PFSK-1 (cell line): ENCODE measurements at regions not wholly inside any gene's neighbourhood (a gene's known extent, or its start where the extent isn't known, plus 50 kb on each side); places are given as distances from the start of the nearest gene placed in this dataset.

Source experiments
- FOXP2 ChIP-seq: optimal IDR thresholded peaks from 2 replicates; pipeline ENCODE3; 2011; ENCODE audit warnings: borderline replicate concordance, control low read depth, inconsistent platforms; ENCODE audit not compliant: insufficient read depth; ENCODE audit errors: extremely low read length, extremely low read depth
- POLR2AphosphoS5 ChIP-seq: IDR thresholded peaks from 2 replicates; pipeline ENCODE4 v1.6.1; 2012; ENCODE audit warnings: low read depth, mild to moderate bottlenecking, control low read depth, low read length, moderate library complexity
- REST ChIP-seq, 2 experiments: IDR thresholded peaks; 2 replicates each; pipeline versions ENCODE4 v1.6.1 to v1.8.0; 2011 to 2012; ENCODE audit warnings: low read depth in 2 of 2, low read length in 2 of 2, control low read depth in 1 of 2, inconsistent platforms in 1 of 2, mild to moderate bottlenecking in 1 of 2, moderate library complexity in 1 of 2; ENCODE audit not compliant: insufficient read depth in 1 of 2
- SIN3A ChIP-seq: IDR thresholded peaks from 2 replicates; pipeline ENCODE4 v1.6.1; 2012; ENCODE audit warnings: mild to moderate bottlenecking, low read length, moderate library complexity, borderline replicate concordance; ENCODE audit not compliant: insufficient read depth
- TAF1 ChIP-seq: IDR thresholded peaks from 2 replicates; pipeline ENCODE4 v1.6.1; 2012; ENCODE audit warnings: low read length, control low read depth, borderline replicate concordance; ENCODE audit not compliant: insufficient read depth

- TF ChIP-seq FOXP2 (no peak), REST (IDR thresholded peaks at IDR 0.05; ENCODE audit: insufficient read depth in 1 of 2, low read depth in 2 of 2, low read length in 2 of 2) (no peak), TAF1 (no peak), POLR2AphosphoS5 (no peak), SIN3A (no peak)
Observed at GRCh38 chrX:20363275-20363674, 96.6 kb upstream of the RPS6KA3 start.

GRCh38 chrX:20362268-20363267 lies 95.9 kb upstream of the RPS6KA3 start:
- TF ChIP-seq TAF1: no peak
- TF ChIP-seq SIN3A: no peak
- no peak for TF ChIP-seq POLR2AphosphoS5
- TF ChIP-seq REST (IDR thresholded peaks at IDR 0.05; ENCODE audit: insufficient read depth in 1 of 2, low read depth in 2 of 2, low read length in 2 of 2): no peak
- TF ChIP-seq FOXP2: no peak

GRCh38 chrX:20361890-20362262 lies 95.2 kb upstream of the RPS6KA3 start:
- TF ChIP-seq REST (IDR thresholded peaks at IDR 0.05; ENCODE audit: insufficient read depth in 1 of 2, low read depth in 2 of 2, low read length in 2 of 2) (no peak), TAF1 (no peak), FOXP2 (no peak), POLR2AphosphoS5 (no peak), SIN3A (no peak)

GRCh38 chrX:20361081-20361889 lies 94.6 kb upstream of the RPS6KA3 start:
- TF ChIP-seq SIN3A (no peak), TAF1 (no peak), POLR2AphosphoS5 (no peak), FOXP2 (no peak), REST (IDR thresholded peaks at IDR 0.05; ENCODE audit: insufficient read depth in 1 of 2, low read depth in 2 of 2, low read length in 2 of 2) (no peak)

- no peak for TF ChIP-seq SIN3A
- TF ChIP-seq REST (IDR thresholded peaks at IDR 0.05; ENCODE audit: insufficient read depth in 1 of 2, low read depth in 2 of 2, low read length in 2 of 2): no peak
- TF ChIP-seq POLR2AphosphoS5: no peak
- TF ChIP-seq TAF1: no peak
- no peak for TF ChIP-seq FOXP2
Observed at GRCh38 chrX:20355187-20355586, 88.5 kb upstream of the RPS6KA3 start.
